GM18502 (cell line): ENCODE measurements at regions not wholly inside any gene's neighbourhood (a gene's known extent, or its start where the extent isn't known, plus 50 kb on each side); places are given as distances from the start of the nearest gene placed in this dataset.
"Not testable (repeated sequence)": the region's sequence is repeated elsewhere in the genome, so short reads cannot be mapped to it uniquely, and the experiment has no call there.

Experiments
- ATAC-seq: cut with Tn5 transposase; IDR thresholded peaks from one replicate; pipeline ENCODE4 v1.9.1; 2021; ENCODE audit warnings: mild to moderate bottlenecking; ENCODE audit not compliant: unreplicated experiment, poor library complexity

GRCh38 chr12:34301251-34302130 is 279.2 kb downstream of the ALG10 start:
- ATAC-seq = no peak

- no peak for ATAC-seq
Measured at GRCh38 chr12:34302131-34302885, 280.0 kb downstream of the ALG10 start.

- no peak for ATAC-seq
Measured at GRCh38 chr12:34303091-34303870, 281.0 kb downstream of the ALG10 start.

GRCh38 chr12:34304001-34304400 is 281.7 kb downstream of the ALG10 start:
- no peak for ATAC-seq

- ATAC-seq = no peak
Measured at GRCh38 chr12:34304546-34304945, 282.2 kb downstream of the ALG10 start.

GRCh38 chr12:34305176-34305575 is 282.9 kb downstream of the ALG10 start:
- no peak for ATAC-seq

- ATAC-seq = no peak
Measured at GRCh38 chr12:34306133-34306830, 284.0 kb downstream of the ALG10 start.

- not testable (repeated sequence) for ATAC-seq
Measured at GRCh38 chr12:34309806-34310804, 287.8 kb downstream of the ALG10 start.

GRCh38 chr12:34311337-34311736 is 289.0 kb downstream of the ALG10 start:
- ATAC-seq = no peak

GRCh38 chr12:34327671-34328070 is 305.4 kb downstream of the ALG10 start:
- no peak for ATAC-seq

- no peak for ATAC-seq
Measured at GRCh38 chr12:34333337-34333736, 311.0 kb downstream of the ALG10 start.

GRCh38 chr12:34334538-34334937 is 312.2 kb downstream of the ALG10 start:
- ATAC-seq = no peak

- no peak for ATAC-seq
Measured at GRCh38 chr12:34334953-34335743, 312.9 kb downstream of the ALG10 start.

GRCh38 chr12:34335819-34336262 is 313.5 kb downstream of the ALG10 start:
- ATAC-seq = no peak

- ATAC-seq = no peak
Measured at GRCh38 chr12:34336619-34337465, 314.5 kb downstream of the ALG10 start.

- no peak for ATAC-seq
Measured at GRCh38 chr12:34338751-34339150, 316.5 kb downstream of the ALG10 start.

- ATAC-seq = no peak
Measured at GRCh38 chr12:34339922-34340321, 317.6 kb downstream of the ALG10 start.
